ENCODE measurements at regions not wholly inside any gene's neighbourhood (a gene's known extent, or its start where the extent isn't known, plus 50 kb on each side); places are given as distances from the start of the nearest gene placed in this dataset.
A peak's percentile ranks its signal among the peaks of the same experiment; 100 is the strongest.

GRCh38 chr1:164433141-164433817 lies 125.7 kb upstream of the PBX1 start:
- DNase-seq = no peak
- Histone ChIP-seq H3K36me3 (no peaks in the 10 kb centered on the region), H3K4me3 (no peak overlapping the region), H3K4me1 (no peaks in the 10 kb centered on the region), H3K9me3 (replicated peaks) (no peaks in the 10 kb centered on the region), H3K27ac (replicated peaks) (no peak overlapping the region), H3K27me3 (ENCODE audit: low read depth) (no peaks in the 10 kb centered on the region)
- TF ChIP-seq CTCF (IDR thresholded peaks at IDR 0.05; ENCODE audit: borderline replicate concordance) = no peak
- intact Hi-C loops (cut with micrococcal nuclease) = no loop called here

- TF ChIP-seq CTCF (IDR thresholded peaks at IDR 0.05; ENCODE audit: borderline replicate concordance) = no peak
- H3K4me3 ChIP-seq = no peak overlapping the region
- DNase-seq = no peak
- intact Hi-C loops (cut with micrococcal nuclease) = no loop called here
- H3K36me3 ChIP-seq = no peaks in the 10 kb centered on the region
- H3K4me1 ChIP-seq = no peaks in the 10 kb centered on the region
- H3K27ac ChIP-seq (replicated peaks) = no peak overlapping the region
- H3K27me3 ChIP-seq (ENCODE audit: low read depth) = no peaks in the 10 kb centered on the region
- H3K9me3 ChIP-seq (replicated peaks) = no peaks in the 10 kb centered on the region
Measured at GRCh38 chr1:164433818-164434170, 125.2 kb upstream of the PBX1 start.

- Histone ChIP-seq H3K4me1 (peaks cover 17% of the 10 kb centered on the region), H3K27ac (replicated peaks) (no peak overlapping the region), H3K9me3 (replicated peaks) (no peaks in the 10 kb centered on the region), H3K36me3 (no peaks in the 10 kb centered on the region), H3K27me3 (ENCODE audit: low read depth) (no peaks in the 10 kb centered on the region), H3K4me3 (no peak overlapping the region)
- DNase-seq = peak; percentile 16
- TF ChIP-seq CTCF (IDR thresholded peaks at IDR 0.05; ENCODE audit: borderline replicate concordance) = peak; percentile 70
- intact Hi-C loops (cut with micrococcal nuclease) = no loop called here
Measured at GRCh38 chr1:164440232-164440631, 118.8 kb upstream of the PBX1 start.

GRCh38 chr1:164443166-164443565 lies 115.8 kb upstream of the PBX1 start:
- TF ChIP-seq CTCF (IDR thresholded peaks at IDR 0.05; ENCODE audit: borderline replicate concordance) = no peak
- intact Hi-C loops (cut with micrococcal nuclease) = no loop called here
- no peak for DNase-seq
- Histone ChIP-seq H3K9me3 (replicated peaks) (no peaks in the 10 kb centered on the region), H3K36me3 (no peaks in the 10 kb centered on the region), H3K27ac (replicated peaks) (no peak overlapping the region), H3K4me3 (no peak overlapping the region), H3K4me1 (peaks cover 17% of the 10 kb centered on the region), H3K27me3 (ENCODE audit: low read depth) (no peaks in the 10 kb centered on the region)

GRCh38 chr1:164443836-164444235 lies 115.1 kb upstream of the PBX1 start:
- intact Hi-C loops (cut with micrococcal nuclease) = no loop called here
- H3K4me1 ChIP-seq = peaks cover 17% of the 10 kb centered on the region
- no peaks in the 10 kb centered on the region for H3K27me3 ChIP-seq (ENCODE audit: low read depth)
- no peak overlapping the region for H3K27ac ChIP-seq (replicated peaks)
- DNase-seq = no peak
- H3K4me3 ChIP-seq = no peak overlapping the region
- H3K36me3 ChIP-seq = no peaks in the 10 kb centered on the region
- no peaks in the 10 kb centered on the region for H3K9me3 ChIP-seq (replicated peaks)
- TF ChIP-seq CTCF (IDR thresholded peaks at IDR 0.05; ENCODE audit: borderline replicate concordance) = no peak
